Brain microvascular endothelial cell (primary cell): ENCODE measurements at regions not wholly inside any gene's neighbourhood (a gene's known extent, or its start where the extent isn't known, plus 50 kb on each side); places are given as distances from the start of the nearest gene placed in this dataset.

Source experiments
- DNase-seq: peaks from one replicate; pipeline ENCODE4 v3.0.0-alpha.2; 2020
- H3K27ac ChIP-seq: fragments of 250-450 bp; sonication (Bioruptor Pico); 2 replicates; pipeline ENCODE4 v1.5.1; 2020; ENCODE audit warnings: mild to moderate bottlenecking, moderate library complexity
- H3K27me3 ChIP-seq: fragments of 250-450 bp; sonication (Bioruptor Pico); replicated peaks from 2 replicates; pipeline ENCODE4 v1.5.1; 2020; ENCODE audit warnings: mild to moderate bottlenecking
- H3K36me3 ChIP-seq: fragments of 250-450 bp; sonication (Bioruptor Pico); replicated peaks from 2 replicates; pipeline ENCODE4 v1.5.1; 2020; ENCODE audit warnings: mild to moderate bottlenecking
- H3K4me3 ChIP-seq: 2 replicates; pipeline ENCODE4 v1.5.1; 2011; ENCODE audit warnings: low read depth, mild to moderate bottlenecking, control low read depth, low read length, moderate library complexity
- in situ Hi-C: cut with HindIII; loops from 2 replicates; pipeline ENCODE4 v1.10.0; 2017; ENCODE audit warnings: low sequenced_read_pairs, low pct_ligation_motif_present
- TF ChIP-seq, protein P1 (sequence below): IDR thresholded peaks from 2 replicates; pipeline ENCODE4 v1.5.1; 2011; ENCODE audit warnings: low read depth, mild to moderate bottlenecking, moderate library complexity, low read length, control low read depth, inconsistent platforms; ENCODE audit errors: missing control alignments

DNA sequence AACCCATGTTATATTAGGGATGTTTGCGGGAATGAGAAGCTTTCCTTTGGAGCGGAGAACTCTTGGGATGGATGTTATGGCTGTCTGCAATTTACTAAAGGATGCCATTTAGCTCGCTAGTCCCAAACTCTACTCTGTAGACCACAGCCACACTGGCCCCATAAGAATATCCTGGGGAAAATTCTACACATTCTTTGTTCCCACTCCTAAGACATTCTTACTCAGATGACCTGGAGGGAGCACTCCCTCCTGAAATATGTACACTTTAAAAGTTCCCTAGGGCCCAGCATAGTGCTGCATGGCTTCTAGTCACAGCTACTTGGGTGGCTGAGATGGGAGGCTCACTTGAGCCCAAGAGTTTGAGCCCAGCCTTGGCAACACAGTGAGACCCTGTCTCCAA lies 288.7 kb upstream of the RORA start:
- Histone ChIP-seq H3K27me3 (no peaks in the 10 kb centered on the region), H3K36me3 (no peaks in the 10 kb centered on the region), H3K27ac (no peak overlapping the region), H3K4me3 (no peak overlapping the region)
- in situ Hi-C loops = no loop called here
- TF ChIP-seq, protein P1, sequence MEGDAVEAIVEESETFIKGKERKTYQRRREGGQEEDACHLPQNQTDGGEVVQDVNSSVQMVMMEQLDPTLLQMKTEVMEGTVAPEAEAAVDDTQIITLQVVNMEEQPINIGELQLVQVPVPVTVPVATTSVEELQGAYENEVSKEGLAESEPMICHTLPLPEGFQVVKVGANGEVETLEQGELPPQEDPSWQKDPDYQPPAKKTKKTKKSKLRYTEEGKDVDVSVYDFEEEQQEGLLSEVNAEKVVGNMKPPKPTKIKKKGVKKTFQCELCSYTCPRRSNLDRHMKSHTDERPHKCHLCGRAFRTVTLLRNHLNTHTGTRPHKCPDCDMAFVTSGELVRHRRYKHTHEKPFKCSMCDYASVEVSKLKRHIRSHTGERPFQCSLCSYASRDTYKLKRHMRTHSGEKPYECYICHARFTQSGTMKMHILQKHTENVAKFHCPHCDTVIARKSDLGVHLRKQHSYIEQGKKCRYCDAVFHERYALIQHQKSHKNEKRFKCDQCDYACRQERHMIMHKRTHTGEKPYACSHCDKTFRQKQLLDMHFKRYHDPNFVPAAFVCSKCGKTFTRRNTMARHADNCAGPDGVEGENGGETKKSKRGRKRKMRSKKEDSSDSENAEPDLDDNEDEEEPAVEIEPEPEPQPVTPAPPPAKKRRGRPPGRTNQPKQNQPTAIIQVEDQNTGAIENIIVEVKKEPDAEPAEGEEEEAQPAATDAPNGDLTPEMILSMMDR = no peak
- DNase-seq = no peak

DNA sequence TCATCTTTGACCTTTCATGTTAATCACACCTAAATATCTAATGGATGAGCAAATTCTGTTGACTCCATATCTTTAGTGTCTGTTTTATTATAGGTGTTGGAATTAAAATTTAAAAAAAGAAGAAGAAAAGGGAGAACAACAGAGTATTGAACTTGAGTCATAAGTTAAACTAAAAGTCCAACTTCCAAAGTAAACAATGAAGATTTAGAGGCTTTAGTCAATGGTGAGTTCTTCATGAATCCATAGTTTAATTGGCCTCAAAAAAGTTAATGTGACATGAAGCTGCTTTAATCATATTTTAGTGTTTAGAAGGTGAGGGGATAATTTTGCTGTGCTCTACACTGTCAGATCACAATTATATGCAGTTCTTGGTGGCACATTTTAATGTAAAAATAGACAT lies 288.2 kb upstream of the RORA start:
- no peak overlapping the region for H3K27ac ChIP-seq
- in situ Hi-C loops = no loop called here

DNA sequence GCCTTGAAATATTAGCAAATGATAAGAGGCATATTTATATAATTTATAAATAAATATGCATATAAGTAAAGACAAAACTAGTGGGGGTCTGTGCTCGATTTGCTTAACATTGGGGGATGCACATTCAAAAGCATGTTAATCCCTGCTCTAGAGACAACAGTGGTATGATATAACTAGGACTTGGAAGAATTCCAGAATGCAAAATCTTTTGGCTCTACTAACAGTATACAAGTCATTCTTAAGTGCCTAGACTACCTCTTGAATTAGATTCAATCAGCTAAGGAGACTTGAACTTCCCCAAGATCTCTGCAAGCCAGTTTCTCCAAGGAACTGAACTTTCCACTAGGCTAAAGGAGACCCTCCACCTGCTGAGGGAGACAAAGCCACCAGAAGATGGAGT lies 282.7 kb upstream of the RORA start:
- TF ChIP-seq, protein P1 = no peak
- DNase-seq = no peak

More for the DNA sequence above, 288.2 kb upstream of the RORA start:
- TF ChIP-seq, protein P1 = no peak
- DNase-seq = no peak
- Histone ChIP-seq H3K4me3 (no peak overlapping the region), H3K36me3 (no peaks in the 10 kb centered on the region), H3K27me3 (no peaks in the 10 kb centered on the region)

DNA sequence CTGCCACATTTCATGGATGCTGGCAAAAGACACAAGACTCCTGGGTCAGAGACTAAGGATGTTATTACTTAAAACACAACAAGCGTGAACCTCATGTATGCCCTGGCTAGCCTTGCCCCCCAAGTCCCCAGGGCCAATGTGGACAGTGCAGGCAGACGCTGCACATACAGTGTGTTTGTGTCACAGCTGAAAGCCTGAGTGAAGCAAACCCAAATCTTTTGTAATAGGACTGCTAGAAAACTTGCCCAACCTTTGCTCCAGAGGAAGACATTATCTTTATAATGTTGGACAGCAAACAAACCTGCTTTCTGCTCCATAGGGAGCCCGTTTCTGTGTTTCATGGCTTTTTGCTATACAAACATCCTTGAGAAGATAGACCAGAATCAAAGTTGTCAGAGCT lies 282.0 kb upstream of the RORA start:
- H3K27ac ChIP-seq = no peak overlapping the region
- in situ Hi-C loops = no loop called here
- H3K27me3 ChIP-seq = no peaks in the 10 kb centered on the region
- no peaks in the 10 kb centered on the region for H3K36me3 ChIP-seq
- no peak for DNase-seq
- no peak overlapping the region for H3K4me3 ChIP-seq
- TF ChIP-seq, protein P1 = no peak

More for the DNA sequence above, 282.7 kb upstream of the RORA start:
- no peaks in the 10 kb centered on the region for H3K27me3 ChIP-seq
- in situ Hi-C loops = no loop called here
- no peak overlapping the region for H3K4me3 ChIP-seq
- no peaks in the 10 kb centered on the region for H3K36me3 ChIP-seq
- H3K27ac ChIP-seq = no peak overlapping the region

DNA sequence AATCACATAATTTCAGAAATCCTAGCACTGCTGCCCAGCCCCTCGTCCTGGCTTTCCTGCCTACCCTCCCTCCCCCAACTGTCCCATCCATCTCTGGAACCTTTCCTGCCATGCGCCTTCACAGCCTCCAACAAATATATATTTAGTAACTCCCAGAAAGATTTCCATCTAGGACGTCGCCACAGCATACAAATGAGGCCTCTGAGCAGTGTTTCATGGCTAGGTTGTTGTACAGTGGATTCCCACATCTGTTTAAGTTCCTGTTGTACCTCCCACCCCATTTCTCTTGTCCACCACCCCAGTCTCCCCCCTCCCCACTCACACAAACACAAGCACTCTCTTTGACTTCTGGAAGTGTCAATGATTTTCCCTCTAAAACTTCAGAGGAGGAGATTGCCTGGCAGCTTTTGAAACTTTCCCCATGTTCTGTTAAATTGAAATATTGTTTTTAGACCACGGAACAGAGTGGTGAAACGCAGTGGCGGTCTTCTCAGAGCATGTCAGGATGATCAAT lies 280.3 kb upstream of the RORA start:
- Histone ChIP-seq H3K27me3 (no peaks in the 10 kb centered on the region), H3K27ac (no peak overlapping the region), H3K4me3 (no peak overlapping the region), H3K36me3 (no peaks in the 10 kb centered on the region)
- TF ChIP-seq, protein P1 = no peak
- DNase-seq = no peak
- in situ Hi-C loops = no loop called here

DNA sequence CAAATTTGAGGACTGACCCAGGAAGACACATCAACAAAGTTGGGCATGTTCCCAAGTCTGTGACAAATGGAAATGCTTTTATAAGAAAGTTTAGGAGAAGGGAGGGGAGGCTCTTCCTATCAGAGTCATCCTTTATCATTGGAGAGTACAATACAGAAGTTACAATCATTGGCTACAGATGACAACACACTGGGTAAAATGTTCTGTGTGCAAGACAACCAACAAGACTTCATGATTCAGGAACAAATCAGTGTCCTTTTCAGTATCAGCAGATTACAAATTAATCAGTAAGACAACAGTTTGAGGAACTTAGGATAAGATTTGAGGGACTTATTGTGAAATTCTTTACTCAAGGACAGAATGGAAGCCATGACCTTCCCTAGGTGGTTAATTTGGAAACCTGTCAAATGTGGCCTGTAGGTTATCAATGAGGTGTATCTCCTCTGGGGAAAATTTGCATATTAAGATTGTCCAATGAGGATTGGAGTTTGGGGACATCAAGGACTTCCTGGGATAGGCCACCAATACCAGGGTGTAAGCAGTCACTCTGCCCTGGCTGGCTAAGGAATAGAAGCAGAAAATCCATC lies 274.4 kb upstream of the RORA start:
- Histone ChIP-seq H3K36me3 (no peaks in the 10 kb centered on the region), H3K4me3 (no peak overlapping the region), H3K27ac (no peak overlapping the region), H3K27me3 (no peaks in the 10 kb centered on the region)
- in situ Hi-C loops = no loop called here
- no peak for DNase-seq
- TF ChIP-seq, protein P1 = no peak
